Activated T-helper 1 cell treated with anti-CD3 and anti-CD28 coated beads, Interleukin-12 subunit alpha, Interleukin-12 subunit beta, Interleukin-2, Interleukin-4 antibody, amounts not matched to agents 30 ng/mL and 10 ng/mL and 1 ng/mL, durations not matched to agents 14 hours and 24 hours and 36 hours (primary cell): ENCODE measurements at regions not wholly inside any gene's neighbourhood (a gene's known extent, or its start where the extent isn't known, plus 50 kb on each side); places are given as distances from the start of the nearest gene placed in this dataset.

Experiments
- DNase-seq: peaks from one replicate; pipeline ENCODE4 v3.0.0; 2021; ENCODE audit warnings: low spot score
- H3K27ac Mint-ChIP-seq: one replicate; pipeline ENCODE4 v1.8.0; 2021; ENCODE audit warnings: mild to moderate bottlenecking, mixed read lengths
- H3K27me3 Mint-ChIP-seq: one replicate; pipeline ENCODE4 v1.8.0; 2022; ENCODE audit warnings: mild to moderate bottlenecking, moderate library complexity, mixed read lengths; ENCODE audit not compliant: insufficient read depth
- H3K36me3 Mint-ChIP-seq: one replicate; pipeline ENCODE4 v1.8.0; 2021; ENCODE audit warnings: low read depth, mixed read lengths
- H3K4me1 Mint-ChIP-seq: one replicate; pipeline ENCODE4 v1.8.0; 2021; ENCODE audit warnings: low read depth, mixed read lengths
- H3K4me3 Mint-ChIP-seq: one replicate; pipeline ENCODE4 v1.8.0; 2021; ENCODE audit warnings: mild to moderate bottlenecking, moderate library complexity, mixed read lengths
- H3K9me3 Mint-ChIP-seq: one replicate; pipeline ENCODE4 v1.8.0; 2021; ENCODE audit warnings: mixed read lengths
- intact Hi-C: fragments of 100-400 bp; cut with micrococcal nuclease; formaldehyde crosslinking; loops from one replicate; pipeline ENCODE4 v1.15.1; 2024

- Mint-ChIP-seq H3K36me3 (no peaks in the 10 kb centered on the region), H3K4me3 (no peak overlapping the region), H3K27me3 (no peaks in the 10 kb centered on the region), H3K4me1 (peaks cover 7% of the 10 kb centered on the region), H3K9me3 (no peaks in the 10 kb centered on the region), H3K27ac (no peak overlapping the region)
- no peak for DNase-seq
- intact Hi-C loops: no loop called here
Measured at GRCh38 chr3:140828585-140828984, 113.1 kb upstream of the SLC25A36 start.

GRCh38 chr3:140829796-140830195 lies 111.8 kb upstream of the SLC25A36 start:
- intact Hi-C loops: no loop called here

GRCh38 chr3:140830391-140830790 lies 111.2 kb upstream of the SLC25A36 start:
- Mint-ChIP-seq H3K9me3 (no peaks in the 10 kb centered on the region), H3K27me3 (peaks cover 3% of the 10 kb centered on the region), H3K4me1 (peaks cover 7% of the 10 kb centered on the region), H3K36me3 (no peaks in the 10 kb centered on the region), H3K27ac (no peak overlapping the region), H3K4me3 (no peak overlapping the region)
- no peak for DNase-seq
- intact Hi-C loops: no loop called here

More at GRCh38 chr3:140829796-140830195, 111.8 kb upstream of the SLC25A36 start:
- H3K27ac Mint-ChIP-seq: no peak overlapping the region
- H3K9me3 Mint-ChIP-seq: no peaks in the 10 kb centered on the region
- peaks cover 3% of the 10 kb centered on the region for H3K27me3 Mint-ChIP-seq
- no peak overlapping the region for H3K4me3 Mint-ChIP-seq
- no peaks in the 10 kb centered on the region for H3K36me3 Mint-ChIP-seq
- peaks cover 7% of the 10 kb centered on the region for H3K4me1 Mint-ChIP-seq
- no peak for DNase-seq

- Mint-ChIP-seq H3K27me3 (peaks cover 4% of the 10 kb centered on the region), H3K27ac (no peak overlapping the region), H3K36me3 (no peaks in the 10 kb centered on the region), H3K4me3 (no peak overlapping the region), H3K4me1 (peaks cover 7% of the 10 kb centered on the region), H3K9me3 (no peaks in the 10 kb centered on the region)
- no peak for DNase-seq
- intact Hi-C loops: no loop called here
Measured at GRCh38 chr3:140832883-140833282, 108.8 kb upstream of the SLC25A36 start.

- Mint-ChIP-seq H3K4me1 (peaks cover 7% of the 10 kb centered on the region), H3K4me3 (no peak overlapping the region), H3K36me3 (no peaks in the 10 kb centered on the region), H3K9me3 (no peaks in the 10 kb centered on the region), H3K27me3 (peaks cover 4% of the 10 kb centered on the region), H3K27ac (no peak overlapping the region)
- intact Hi-C loops: no loop called here
- no peak for DNase-seq
Measured at GRCh38 chr3:140834266-140835037, 107.2 kb upstream of the SLC25A36 start.

GRCh38 chr3:140842984-140843649 lies 98.5 kb upstream of the SLC25A36 start:
- H3K27me3 Mint-ChIP-seq: no peaks in the 10 kb centered on the region
- no peaks in the 10 kb centered on the region for H3K36me3 Mint-ChIP-seq
- peaks cover 16% of the 10 kb centered on the region for H3K4me1 Mint-ChIP-seq
- no peak overlapping the region for H3K27ac Mint-ChIP-seq
- no peak overlapping the region for H3K4me3 Mint-ChIP-seq
- DNase-seq: no peak
- intact Hi-C loops: no loop called here
- no peaks in the 10 kb centered on the region for H3K9me3 Mint-ChIP-seq

- intact Hi-C loops: no loop called here
- Mint-ChIP-seq H3K27ac (no peak overlapping the region), H3K4me3 (no peak overlapping the region), H3K4me1 (peaks cover 16% of the 10 kb centered on the region), H3K27me3 (no peaks in the 10 kb centered on the region), H3K36me3 (no peaks in the 10 kb centered on the region), H3K9me3 (no peaks in the 10 kb centered on the region)
- DNase-seq: no peak
Measured at GRCh38 chr3:140843656-140844055, 98.0 kb upstream of the SLC25A36 start.

- no peaks in the 10 kb centered on the region for H3K9me3 Mint-ChIP-seq
- H3K36me3 Mint-ChIP-seq: no peaks in the 10 kb centered on the region
- peaks cover 16% of the 10 kb centered on the region for H3K4me1 Mint-ChIP-seq
- intact Hi-C loops: no loop called here
- no peak overlapping the region for H3K4me3 Mint-ChIP-seq
- no peak for DNase-seq
- no peak overlapping the region for H3K27ac Mint-ChIP-seq
- H3K27me3 Mint-ChIP-seq: no peaks in the 10 kb centered on the region
Measured at GRCh38 chr3:140844072-140844471, 97.6 kb upstream of the SLC25A36 start.

GRCh38 chr3:140845882-140846281 lies 95.8 kb upstream of the SLC25A36 start:
- no peaks in the 10 kb centered on the region for H3K9me3 Mint-ChIP-seq
- H3K36me3 Mint-ChIP-seq: no peaks in the 10 kb centered on the region
- peaks cover 2% of the 10 kb centered on the region for H3K27me3 Mint-ChIP-seq
- intact Hi-C loops: no loop called here
- DNase-seq: no peak
- H3K4me3 Mint-ChIP-seq: no peak overlapping the region
- peaks cover 16% of the 10 kb centered on the region for H3K4me1 Mint-ChIP-seq
- no peak overlapping the region for H3K27ac Mint-ChIP-seq

- H3K27me3 Mint-ChIP-seq: peaks cover 6% of the 10 kb centered on the region
- H3K4me1 Mint-ChIP-seq: peaks cover 16% of the 10 kb centered on the region
- H3K9me3 Mint-ChIP-seq: no peaks in the 10 kb centered on the region
- no peak overlapping the region for H3K4me3 Mint-ChIP-seq
- no peak for DNase-seq
- no peak overlapping the region for H3K27ac Mint-ChIP-seq
- H3K36me3 Mint-ChIP-seq: no peaks in the 10 kb centered on the region
- intact Hi-C loops: no loop called here
Measured at GRCh38 chr3:140848666-140849065, 93.0 kb upstream of the SLC25A36 start.

GRCh38 chr3:140850210-140850955 lies 91.3 kb upstream of the SLC25A36 start:
- no peak for DNase-seq
- Mint-ChIP-seq H3K27ac (no peak overlapping the region), H3K4me1 (peaks cover 12% of the 10 kb centered on the region), H3K36me3 (no peaks in the 10 kb centered on the region), H3K27me3 (peaks cover 8% of the 10 kb centered on the region), H3K4me3 (no peak overlapping the region), H3K9me3 (no peaks in the 10 kb centered on the region)
- intact Hi-C loops: no loop called here

- Mint-ChIP-seq H3K9me3 (no peaks in the 10 kb centered on the region), H3K4me3 (no peak overlapping the region), H3K27ac (no peak overlapping the region), H3K27me3 (peaks cover 6% of the 10 kb centered on the region), H3K4me1 (no peaks in the 10 kb centered on the region), H3K36me3 (no peaks in the 10 kb centered on the region)
- intact Hi-C loops: no loop called here
- no peak for DNase-seq
Measured at GRCh38 chr3:140854961-140855360, 86.7 kb upstream of the SLC25A36 start.

- DNase-seq: no peak
- no peak overlapping the region for H3K4me3 Mint-ChIP-seq
- intact Hi-C loops: no loop called here
- H3K4me1 Mint-ChIP-seq: no peaks in the 10 kb centered on the region
- H3K27me3 Mint-ChIP-seq: peaks cover 8% of the 10 kb centered on the region
- H3K36me3 Mint-ChIP-seq: no peaks in the 10 kb centered on the region
- no peaks in the 10 kb centered on the region for H3K9me3 Mint-ChIP-seq
- H3K27ac Mint-ChIP-seq: no peak overlapping the region
Measured at GRCh38 chr3:140856905-140857304, 84.7 kb upstream of the SLC25A36 start.
